ENCODE measurements at regions not wholly inside any gene's neighbourhood (a gene's known extent, or its start where the extent isn't known, plus 50 kb on each side); places are given as distances from the start of the nearest gene placed in this dataset.

- H3K4me3 ChIP-seq (ENCODE audit: low read depth, low read length) = no peak overlapping the region
- no peak for TF ChIP-seq CTCF (IDR thresholded peaks at IDR 0.05; ENCODE audit: low read depth, low read length, missing control alignments)
- DNase-seq (ENCODE audit: low read depth) = no peak
Observed at GRCh38 chr12:77761286-77761685, 69.4 kb upstream of the NAV3 start.

GRCh38 chr12:77760271-77761025, 70.2 kb upstream of the NAV3 start:
- H3K4me3 ChIP-seq (ENCODE audit: low read depth, low read length) = no peak overlapping the region
- no peak for TF ChIP-seq CTCF (IDR thresholded peaks at IDR 0.05; ENCODE audit: low read depth, low read length, missing control alignments)
- no peak for DNase-seq (ENCODE audit: low read depth)

DNA sequence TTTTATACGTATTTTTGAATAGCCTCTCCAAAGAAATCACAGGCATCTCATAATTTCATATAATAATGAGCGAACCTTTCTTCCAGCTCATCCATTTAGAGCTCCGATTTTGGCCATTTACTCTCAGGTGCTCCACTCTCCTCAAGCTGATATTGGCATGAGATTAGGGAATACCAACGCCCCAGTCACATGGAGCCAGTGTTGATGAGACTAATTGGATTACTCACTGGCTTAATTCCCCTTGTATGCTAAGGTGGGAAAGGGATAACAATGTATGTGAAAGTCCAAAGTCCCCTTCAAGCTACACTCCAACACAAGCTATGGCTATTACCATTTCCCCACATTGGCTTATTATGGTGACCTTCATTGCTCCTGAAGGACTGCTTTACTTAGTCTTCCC, 76.6 kb upstream of the NAV3 start:
- DNase-seq (ENCODE audit: low read depth) = no peak
- no peak for TF ChIP-seq CTCF (IDR thresholded peaks at IDR 0.05; ENCODE audit: low read depth, low read length, missing control alignments)
- no peak overlapping the region for H3K4me3 ChIP-seq (ENCODE audit: low read depth, low read length)

- no peak for TF ChIP-seq CTCF (IDR thresholded peaks at IDR 0.05; ENCODE audit: low read depth, low read length, missing control alignments)
- H3K4me3 ChIP-seq (ENCODE audit: low read depth, low read length) = no peak overlapping the region
- no peak for DNase-seq (ENCODE audit: low read depth)
Observed at GRCh38 chr12:77751939-77752338, 78.8 kb upstream of the NAV3 start.

GRCh38 chr12:77746096-77746495, 84.6 kb upstream of the NAV3 start:
- DNase-seq (ENCODE audit: low read depth) = peak; percentile 59
- no peak overlapping the region for H3K4me3 ChIP-seq (ENCODE audit: low read depth, low read length)

DNA sequence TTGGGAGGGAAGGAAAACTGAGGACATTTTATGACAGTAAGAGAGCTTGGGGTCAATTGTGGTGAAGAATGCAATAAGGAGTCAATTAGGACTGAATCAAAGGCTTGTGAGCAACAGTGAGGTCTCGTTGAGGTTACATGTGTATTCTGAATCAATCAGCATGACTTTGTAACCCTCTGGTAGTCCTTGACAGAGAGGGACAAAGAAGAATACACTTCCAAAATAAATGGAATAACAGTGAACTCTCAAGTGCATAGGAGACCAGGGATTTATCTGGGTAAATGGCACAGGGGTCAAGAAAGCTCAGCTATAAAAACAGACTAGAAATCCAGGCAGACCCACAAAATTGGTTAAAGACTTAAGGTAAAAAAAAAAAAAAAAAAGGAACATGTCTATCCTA, 85.1 kb upstream of the NAV3 start:
- TF ChIP-seq CTCF (IDR thresholded peaks at IDR 0.05; ENCODE audit: low read depth, low read length, missing control alignments) = no peak
- no peak overlapping the region for H3K4me3 ChIP-seq (ENCODE audit: low read depth, low read length)
- no peak for DNase-seq (ENCODE audit: low read depth)

More at GRCh38 chr12:77746096-77746495, 84.6 kb upstream of the NAV3 start:
- TF ChIP-seq CTCF (IDR thresholded peaks at IDR 0.05; ENCODE audit: low read depth, low read length, missing control alignments) = no peak

GRCh38 chr12:77742631-77743030, 88.1 kb upstream of the NAV3 start:
- no peak for DNase-seq (ENCODE audit: low read depth)
- no peak for TF ChIP-seq CTCF (IDR thresholded peaks at IDR 0.05; ENCODE audit: low read depth, low read length, missing control alignments)
- H3K4me3 ChIP-seq (ENCODE audit: low read depth, low read length) = no peak overlapping the region
